ENCODE measurements at regions not wholly inside any gene's neighbourhood (a gene's known extent, or its start where the extent isn't known, plus 50 kb on each side); places are given as distances from the start of the nearest gene placed in this dataset.

DNA sequence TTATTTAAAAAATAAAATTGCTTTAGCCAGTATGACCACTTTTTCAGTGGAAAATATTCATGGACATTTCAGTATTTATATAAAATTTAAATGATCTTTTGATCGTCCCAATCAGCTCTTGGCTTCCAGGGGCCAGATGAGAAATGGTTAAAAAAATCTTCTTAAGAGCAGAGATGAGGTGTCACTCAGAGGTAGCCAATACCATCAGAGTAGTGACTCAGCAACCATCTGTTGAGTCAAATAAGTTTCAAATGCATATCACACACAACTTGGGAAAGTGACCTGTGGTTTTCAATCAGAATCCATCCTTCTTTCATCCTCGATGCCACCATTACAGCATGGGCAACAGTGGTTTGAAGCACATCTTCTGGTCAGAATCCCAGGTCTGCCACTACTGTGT, 958.8 kb upstream of the NR2F2 start:
- TF ChIP-seq SAP30 (IDR thresholded peaks at IDR 0.05; ENCODE audit: insufficient read depth, insufficient replicate concordance, low read length) = no peak
- TF ChIP-seq GABPA (IDR thresholded peaks at IDR 0.05; ENCODE audit: borderline replicate concordance, insufficient read depth, low read length) = no peak
- TF ChIP-seq, protein P1, sequence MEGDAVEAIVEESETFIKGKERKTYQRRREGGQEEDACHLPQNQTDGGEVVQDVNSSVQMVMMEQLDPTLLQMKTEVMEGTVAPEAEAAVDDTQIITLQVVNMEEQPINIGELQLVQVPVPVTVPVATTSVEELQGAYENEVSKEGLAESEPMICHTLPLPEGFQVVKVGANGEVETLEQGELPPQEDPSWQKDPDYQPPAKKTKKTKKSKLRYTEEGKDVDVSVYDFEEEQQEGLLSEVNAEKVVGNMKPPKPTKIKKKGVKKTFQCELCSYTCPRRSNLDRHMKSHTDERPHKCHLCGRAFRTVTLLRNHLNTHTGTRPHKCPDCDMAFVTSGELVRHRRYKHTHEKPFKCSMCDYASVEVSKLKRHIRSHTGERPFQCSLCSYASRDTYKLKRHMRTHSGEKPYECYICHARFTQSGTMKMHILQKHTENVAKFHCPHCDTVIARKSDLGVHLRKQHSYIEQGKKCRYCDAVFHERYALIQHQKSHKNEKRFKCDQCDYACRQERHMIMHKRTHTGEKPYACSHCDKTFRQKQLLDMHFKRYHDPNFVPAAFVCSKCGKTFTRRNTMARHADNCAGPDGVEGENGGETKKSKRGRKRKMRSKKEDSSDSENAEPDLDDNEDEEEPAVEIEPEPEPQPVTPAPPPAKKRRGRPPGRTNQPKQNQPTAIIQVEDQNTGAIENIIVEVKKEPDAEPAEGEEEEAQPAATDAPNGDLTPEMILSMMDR (IDR thresholded peaks at IDR 0.05; ENCODE audit: control extremely low read depth in 1 of 3, insufficient read depth in 1 of 3, low read depth in 1 of 3, low read length in 3 of 3) = no peak
- TF ChIP-seq EZH2 (IDR thresholded peaks at IDR 0.05; ENCODE audit: low read depth, low read length, severe bottlenecking) = no peak
- no peak for TF ChIP-seq FOSL1 (IDR thresholded peaks at IDR 0.05; ENCODE audit: insufficient read depth, low read depth, low read length)
- TF ChIP-seq CEBPB (IDR thresholded peaks at IDR 0.05; ENCODE audit: low read depth, low read length) = no peak

Measured in H1 (cell line).